T-helper 17 cell (primary cell): ENCODE measurements at regions not wholly inside any gene's neighbourhood (a gene's known extent, or its start where the extent isn't known, plus 50 kb on each side); places are given as distances from the start of the nearest gene placed in this dataset.
"Not testable (repeated sequence)": the region's sequence is repeated elsewhere in the genome, so short reads cannot be mapped to it uniquely, and the experiment has no call there.

ENCODE experiments used
- ATAC-seq: fragments of 150-1000 bp; cut with Tn5 transposase; 2 replicates; pipeline ENCODE4 v1.10.0; 2021; ENCODE audit warnings: mild to moderate bottlenecking, moderate library complexity
- DNase-seq, 3 donors: peaks; one replicate each; pipeline versions ENCODE4 v3.0.0 to v3.0.0-alpha.2; 2020 to 2021
- H3K9me3 ChIP-seq: one replicate; pipeline ENCODE4 v1.7.0; 2013; ENCODE audit warnings: low read length, mild to moderate bottlenecking; ENCODE audit not compliant: control insufficient read depth, poor library complexity, severe bottlenecking
- H3K27ac Mint-ChIP-seq: one replicate; pipeline ENCODE4 v1.8.0; 2022; ENCODE audit warnings: mild to moderate bottlenecking, moderate library complexity, mixed read lengths
- H3K27me3 Mint-ChIP-seq: one replicate; pipeline ENCODE4 v1.8.0; 2022; ENCODE audit warnings: mixed read lengths
- H3K36me3 Mint-ChIP-seq: one replicate; pipeline ENCODE4 v1.8.0; 2022; ENCODE audit warnings: low read depth, mixed read lengths
- H3K4me1 Mint-ChIP-seq: one replicate; pipeline ENCODE4 v1.8.0; 2022; ENCODE audit warnings: mild to moderate bottlenecking, mixed read lengths
- H3K4me3 Mint-ChIP-seq: one replicate; pipeline ENCODE4 v1.8.0; 2022; ENCODE audit warnings: mild to moderate bottlenecking, moderate library complexity, mixed read lengths

DNA sequence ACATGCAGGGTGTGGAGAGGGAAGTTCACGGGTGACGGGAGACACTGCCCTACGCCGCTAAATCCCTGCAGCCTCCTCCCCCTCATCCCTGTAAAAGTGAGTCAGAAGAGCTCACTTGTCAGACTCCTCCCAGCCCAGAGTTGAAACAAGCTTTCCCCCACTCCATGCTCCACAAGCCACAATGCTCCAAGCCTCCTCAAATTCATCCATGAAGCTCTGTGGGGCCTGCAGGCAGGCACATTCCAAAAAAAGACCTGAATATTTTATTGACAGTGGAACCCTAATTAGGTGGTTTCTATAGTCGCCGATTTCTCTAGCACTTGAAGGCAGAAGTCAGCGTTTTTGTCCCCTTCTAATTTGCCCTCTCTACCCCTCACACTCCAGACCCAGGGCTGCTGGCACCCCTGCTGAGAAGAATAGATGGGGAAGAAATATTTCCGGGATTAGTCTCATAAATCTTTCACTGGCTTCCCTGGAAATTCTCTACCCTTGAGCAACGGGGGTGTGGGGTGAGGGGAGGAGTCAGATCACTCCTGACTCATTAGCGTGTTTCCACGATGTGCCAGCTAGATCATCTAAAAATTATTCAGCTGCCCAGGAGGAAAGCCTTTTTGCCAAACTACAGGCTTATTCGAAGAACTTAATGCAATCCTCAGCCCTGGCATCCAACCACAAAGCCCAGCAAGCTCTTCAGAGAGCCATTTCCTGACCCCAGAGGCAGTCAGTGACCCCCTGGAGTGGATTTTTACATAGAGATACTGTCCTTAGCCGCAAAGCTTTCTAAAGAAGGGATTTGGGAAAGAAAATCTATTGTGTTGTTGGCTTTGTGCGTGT is 97.1 kb downstream of the ENC1 start:
- no peaks in the 10 kb centered on the region for H3K36me3 Mint-ChIP-seq
- peaks cover 11% of the 10 kb centered on the region for H3K27me3 Mint-ChIP-seq
- no peak overlapping the region for H3K27ac Mint-ChIP-seq
- DNase-seq (no peak), ATAC-seq (no peak)
- H3K4me3 Mint-ChIP-seq, result no peak overlapping the region
- no peaks in the 10 kb centered on the region for H3K9me3 ChIP-seq
- H3K4me1 Mint-ChIP-seq, result no peaks in the 10 kb centered on the region

DNA sequence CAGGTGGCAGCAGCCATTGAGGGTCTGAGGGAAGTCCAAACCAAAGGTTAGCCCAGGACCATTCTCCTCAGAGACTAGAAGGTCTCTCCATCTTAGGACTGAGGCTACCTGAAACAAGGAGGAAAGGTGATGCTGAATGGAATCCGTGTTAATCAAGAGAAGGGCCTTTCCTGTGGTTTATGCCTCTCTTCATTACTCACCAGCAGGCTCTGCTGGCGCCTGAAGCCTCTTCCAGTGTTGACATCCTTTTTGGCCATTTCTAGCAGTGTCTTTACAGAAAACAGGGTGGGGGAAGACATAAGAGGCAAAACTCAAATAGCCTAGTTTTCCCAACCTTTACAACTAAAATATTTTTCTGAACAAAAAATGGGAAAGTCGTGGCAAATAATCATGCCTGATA is 98.0 kb downstream of the ENC1 start:
- no peaks in the 10 kb centered on the region for H3K9me3 ChIP-seq
- Mint-ChIP-seq H3K27me3 (peaks cover 19% of the 10 kb centered on the region), H3K4me1 (no peaks in the 10 kb centered on the region), H3K27ac (no peak overlapping the region), H3K4me3 (no peak overlapping the region), H3K36me3 (no peaks in the 10 kb centered on the region)
- DNase-seq (no peak), ATAC-seq (no peak)

DNA sequence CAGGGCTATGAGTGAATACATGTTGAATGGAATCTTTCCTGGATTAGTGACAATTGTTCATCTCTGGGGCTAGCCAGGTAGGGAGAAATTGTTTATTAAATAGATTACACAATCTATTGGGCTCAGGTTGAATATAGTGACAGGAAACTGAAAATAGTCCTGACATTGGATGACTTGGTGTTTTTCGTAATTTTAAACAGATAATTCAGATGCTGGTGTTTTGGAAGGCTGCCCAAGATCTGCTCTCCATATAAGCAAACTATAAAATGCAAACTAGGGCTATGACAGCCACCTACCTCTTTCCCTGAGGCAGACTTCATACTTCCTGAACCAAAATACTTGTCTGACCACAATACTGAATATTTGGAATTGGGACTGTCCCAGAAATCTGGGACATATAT is 99.1 kb downstream of the ENC1 start:
- DNase-seq (no peak), ATAC-seq (no peak)
- Mint-ChIP-seq H3K4me1 (no peaks in the 10 kb centered on the region), H3K4me3 (no peak overlapping the region), H3K27me3 (peaks cover 19% of the 10 kb centered on the region), H3K27ac (no peak overlapping the region), H3K36me3 (no peaks in the 10 kb centered on the region)
- no peaks in the 10 kb centered on the region for H3K9me3 ChIP-seq

DNA sequence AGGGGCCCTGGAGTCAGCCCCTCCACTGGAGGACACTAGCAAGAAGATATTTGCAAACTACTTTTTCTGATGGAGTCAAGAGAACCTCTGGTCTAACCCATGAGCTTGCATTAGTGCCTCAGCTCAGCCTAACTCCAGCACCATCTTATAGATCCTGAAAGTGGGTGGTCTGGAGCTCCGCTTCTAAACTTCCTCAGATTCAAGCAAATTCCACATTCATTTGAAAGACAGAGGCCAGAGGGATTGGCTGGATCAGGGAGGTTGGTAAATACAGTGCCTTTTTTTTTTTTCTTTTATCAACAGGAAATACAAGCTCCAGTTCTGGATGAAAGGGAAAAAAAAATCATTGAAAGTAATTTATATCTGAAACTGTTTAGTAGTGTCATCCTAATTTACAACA is 99.9 kb downstream of the ENC1 start:
- DNase-seq (no peak), ATAC-seq (no peak)
- no peak overlapping the region for H3K4me3 Mint-ChIP-seq
- H3K27me3 Mint-ChIP-seq, result peaks cover 19% of the 10 kb centered on the region
- no peaks in the 10 kb centered on the region for H3K36me3 Mint-ChIP-seq
- H3K27ac Mint-ChIP-seq, result no peak overlapping the region
- H3K4me1 Mint-ChIP-seq, result no peaks in the 10 kb centered on the region
- H3K9me3 ChIP-seq, result no peaks in the 10 kb centered on the region

- H3K36me3 Mint-ChIP-seq, result no peaks in the 10 kb centered on the region
- no peak overlapping the region for H3K4me3 Mint-ChIP-seq
- H3K9me3 ChIP-seq, result no peaks in the 10 kb centered on the region
- peaks cover 19% of the 10 kb centered on the region for H3K27me3 Mint-ChIP-seq
- no peak overlapping the region for H3K27ac Mint-ChIP-seq
- DNase-seq (no peak), ATAC-seq (no peak)
- H3K4me1 Mint-ChIP-seq, result no peaks in the 10 kb centered on the region
These were observed 100.5 kb downstream of the ENC1 start for GRCh38 chr5:74539986-74540385.

DNA sequence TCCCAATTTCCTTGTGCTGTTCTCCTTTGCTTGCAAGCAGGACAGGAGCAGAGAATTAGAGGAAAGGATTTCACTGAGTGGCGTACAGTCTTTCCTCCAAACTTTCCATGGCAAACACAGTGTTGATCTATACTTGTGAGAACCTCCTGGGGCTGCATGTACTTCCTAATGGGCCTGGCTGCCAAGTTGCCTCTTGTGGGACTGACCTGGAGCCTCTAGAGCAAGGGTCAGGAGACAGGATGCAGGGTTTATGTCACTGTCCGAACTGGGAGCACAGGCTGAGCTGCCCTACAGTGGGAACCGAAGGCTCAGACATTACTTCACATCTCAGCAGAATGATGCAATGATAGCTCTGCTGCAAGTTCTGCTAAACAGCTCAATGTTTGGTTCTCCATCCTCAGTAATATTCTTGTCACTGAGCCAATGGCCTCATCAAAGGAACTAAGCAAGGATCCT is 102.3 kb downstream of the ENC1 start:
- no peak for ATAC-seq
- Mint-ChIP-seq H3K27me3 (peaks cover 12% of the 10 kb centered on the region), H3K36me3 (no peaks in the 10 kb centered on the region), H3K27ac (no peak overlapping the region), H3K4me1 (no peaks in the 10 kb centered on the region), H3K4me3 (no peak overlapping the region)
- no peaks in the 10 kb centered on the region for H3K9me3 ChIP-seq
- no peak for DNase-seq

DNA sequence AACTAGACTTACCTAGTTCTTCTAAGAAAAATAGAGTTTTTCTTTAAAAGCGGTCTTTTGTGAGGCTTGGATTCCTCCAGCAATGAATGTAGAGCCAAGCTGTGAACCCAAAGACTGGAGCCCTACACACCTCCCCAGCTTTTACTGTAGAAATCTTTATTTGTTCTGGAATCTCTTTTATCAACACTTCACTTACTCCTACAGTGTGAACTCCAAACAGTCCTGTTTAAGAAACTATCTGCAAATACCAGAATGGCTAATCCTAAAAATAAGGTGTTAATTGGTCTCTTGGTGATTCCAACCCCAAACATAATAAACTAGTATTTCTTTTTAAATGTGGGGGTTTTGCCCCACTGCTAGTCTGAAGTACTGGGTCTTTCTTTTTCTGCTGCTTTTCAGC is 103.9 kb downstream of the ENC1 start:
- H3K27ac Mint-ChIP-seq, result no peak overlapping the region
- H3K36me3 Mint-ChIP-seq, result no peaks in the 10 kb centered on the region
- H3K27me3 Mint-ChIP-seq, result peaks cover 8% of the 10 kb centered on the region
- H3K4me3 Mint-ChIP-seq, result no peak overlapping the region
- H3K9me3 ChIP-seq, result no peaks in the 10 kb centered on the region
- no peaks in the 10 kb centered on the region for H3K4me1 Mint-ChIP-seq
- DNase-seq, result no peak
- ATAC-seq, result no peak

DNA sequence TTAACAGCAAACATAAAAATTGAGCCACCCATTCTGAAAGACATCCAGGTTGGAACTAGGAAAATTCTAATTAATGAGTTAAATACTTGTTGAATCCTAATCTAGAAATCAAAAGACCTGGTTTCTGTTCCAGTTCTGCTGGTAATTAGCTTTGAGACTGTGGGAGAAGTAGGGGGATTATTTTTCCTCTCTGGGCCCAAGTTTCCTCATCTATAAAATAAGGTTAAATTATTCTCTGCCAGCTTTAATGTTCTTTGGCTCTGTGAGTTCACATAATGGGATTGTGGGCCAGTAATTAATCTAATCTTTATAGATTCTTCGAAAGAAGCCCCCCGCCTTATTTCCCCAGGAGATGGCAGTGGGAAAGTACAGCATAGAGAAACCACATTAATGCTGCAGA is 104.6 kb downstream of the ENC1 start:
- peaks cover 8% of the 10 kb centered on the region for H3K27me3 Mint-ChIP-seq
- H3K4me1 Mint-ChIP-seq, result no peaks in the 10 kb centered on the region
- no peaks in the 10 kb centered on the region for H3K9me3 ChIP-seq
- ATAC-seq, result no peak
- no peak for DNase-seq
- H3K4me3 Mint-ChIP-seq, result no peak overlapping the region
- H3K36me3 Mint-ChIP-seq, result no peaks in the 10 kb centered on the region
- no peak overlapping the region for H3K27ac Mint-ChIP-seq

GRCh38 chr5:74534397-74535129 is 106.0 kb downstream of the ENC1 start:
- DNase-seq (no peak), ATAC-seq (no peak)
- no peaks in the 10 kb centered on the region for H3K36me3 Mint-ChIP-seq
- no peak overlapping the region for H3K4me3 Mint-ChIP-seq
- H3K4me1 Mint-ChIP-seq, result no peaks in the 10 kb centered on the region
- H3K27me3 Mint-ChIP-seq, result peaks cover 8% of the 10 kb centered on the region
- no peaks in the 10 kb centered on the region for H3K9me3 ChIP-seq
- no peak overlapping the region for H3K27ac Mint-ChIP-seq

- no peaks in the 10 kb centered on the region for H3K4me1 Mint-ChIP-seq
- no peak overlapping the region for H3K27ac Mint-ChIP-seq
- no peak for ATAC-seq
- H3K36me3 Mint-ChIP-seq, result no peaks in the 10 kb centered on the region
- no peaks in the 10 kb centered on the region for H3K27me3 Mint-ChIP-seq
- no peak overlapping the region for H3K4me3 Mint-ChIP-seq
- DNase-seq, result no peak
- no peaks in the 10 kb centered on the region for H3K9me3 ChIP-seq
These were observed 110.0 kb downstream of the ENC1 start for GRCh38 chr5:74530326-74531050.

- Mint-ChIP-seq H3K4me3 (no peak overlapping the region), H3K4me1 (no peaks in the 10 kb centered on the region), H3K27ac (no peak overlapping the region), H3K27me3 (no peaks in the 10 kb centered on the region), H3K36me3 (no peaks in the 10 kb centered on the region)
- ATAC-seq, result no peak
- DNase-seq, result no peak
- H3K9me3 ChIP-seq, result no peaks in the 10 kb centered on the region
These were observed 111.4 kb downstream of the ENC1 start for GRCh38 chr5:74529101-74529500.

DNA sequence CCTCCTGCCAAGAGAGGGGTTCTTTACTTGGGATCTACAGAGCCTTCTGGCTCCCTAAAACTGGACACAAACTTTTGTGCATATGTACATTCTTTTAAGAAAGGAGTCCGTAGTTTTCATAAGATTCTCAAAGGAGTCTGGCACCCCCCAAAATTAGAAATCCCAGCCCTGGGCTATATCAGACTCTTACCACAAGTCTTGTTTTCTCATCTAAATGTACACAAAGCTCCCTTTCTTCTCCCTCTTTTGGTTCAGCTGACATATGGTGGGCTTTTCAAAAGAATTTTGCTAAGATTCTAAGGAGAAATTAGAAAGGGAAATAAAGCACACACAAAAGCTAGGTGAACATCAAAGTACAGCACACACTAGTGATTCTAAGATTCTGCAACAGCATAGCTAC is 114.4 kb downstream of the ENC1 start:
- DNase-seq (no peak), ATAC-seq (no peak)
- H3K9me3 ChIP-seq, result no peaks in the 10 kb centered on the region
- Mint-ChIP-seq H3K36me3 (peaks cover 2% of the 10 kb centered on the region), H3K27ac (no peak overlapping the region), H3K4me3 (no peak overlapping the region), H3K27me3 (peaks cover 10% of the 10 kb centered on the region), H3K4me1 (no peaks in the 10 kb centered on the region)

- not testable (repeated sequence) for H3K9me3 ChIP-seq, H3K27me3 Mint-ChIP-seq, H3K4me3 Mint-ChIP-seq, H3K4me1 Mint-ChIP-seq, DNase-seq, ATAC-seq, H3K36me3 Mint-ChIP-seq, H3K27ac Mint-ChIP-seq
These were observed 115.8 kb downstream of the ENC1 start for GRCh38 chr5:74524767-74525166.
